SK-N-MC (cell line): ENCODE measurements at regions not wholly inside any gene's neighbourhood (a gene's known extent, or its start where the extent isn't known, plus 50 kb on each side); places are given as distances from the start of the nearest gene placed in this dataset.

ENCODE experiments used
- EZH2 ChIP-seq: fragments of 200-600 bp; sonication (generic); IDR thresholded peaks from one replicate; pipeline ENCODE4 v1.6.1; 2017; ENCODE audit warnings: antibody characterized with exemption
- FOXP2 ChIP-seq: optimal IDR thresholded peaks from 2 replicates; pipeline ENCODE3; 2011; ENCODE audit warnings: mild to moderate bottlenecking, moderate library complexity; ENCODE audit not compliant: insufficient read depth; ENCODE audit errors: extremely low read length, control extremely low read depth
- POLR2AphosphoS5 ChIP-seq: IDR thresholded peaks from 2 replicates; pipeline ENCODE4 v1.6.1; 2012; ENCODE audit warnings: mild to moderate bottlenecking, low read depth, low read length, borderline replicate concordance

DNA sequence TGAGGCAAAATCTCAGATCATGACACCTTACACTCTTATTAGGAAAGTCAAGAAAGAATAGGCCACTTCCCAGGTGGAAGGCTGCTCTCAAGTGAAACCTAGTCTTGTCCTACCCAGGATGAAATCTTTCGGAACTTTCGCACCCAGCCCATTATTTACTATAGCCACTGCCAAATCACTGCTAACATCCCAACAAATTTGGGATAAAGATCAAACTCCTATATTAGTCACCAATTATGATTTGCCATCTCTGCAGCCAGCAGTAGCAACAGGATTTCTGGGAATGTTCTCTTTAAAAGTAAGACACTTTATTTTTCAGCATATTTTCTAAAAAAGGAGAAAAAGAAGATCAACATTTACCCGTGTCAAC, 224.6 kb downstream of the GAS1 start:
- TF ChIP-seq POLR2AphosphoS5: no peak
- no peak for TF ChIP-seq EZH2
- no peak for TF ChIP-seq FOXP2
